G401 (cell line): ENCODE measurements at regions not wholly inside any gene's neighbourhood (a gene's known extent, or its start where the extent isn't known, plus 50 kb on each side); places are given as distances from the start of the nearest gene placed in this dataset.
A peak's percentile ranks its signal among the peaks of the same experiment; 100 is the strongest.

Experiments
- DNase-seq: peaks from one replicate; pipeline ENCODE4 v3.0.0-alpha.2; 2015; ENCODE audit warnings: low spot score
- in situ Hi-C: cut with HindIII; loops from 2 replicates; pipeline ENCODE4 v1.10.0; 2016; ENCODE audit warnings: low sequenced_read_pairs, mixed read lengths

DNA sequence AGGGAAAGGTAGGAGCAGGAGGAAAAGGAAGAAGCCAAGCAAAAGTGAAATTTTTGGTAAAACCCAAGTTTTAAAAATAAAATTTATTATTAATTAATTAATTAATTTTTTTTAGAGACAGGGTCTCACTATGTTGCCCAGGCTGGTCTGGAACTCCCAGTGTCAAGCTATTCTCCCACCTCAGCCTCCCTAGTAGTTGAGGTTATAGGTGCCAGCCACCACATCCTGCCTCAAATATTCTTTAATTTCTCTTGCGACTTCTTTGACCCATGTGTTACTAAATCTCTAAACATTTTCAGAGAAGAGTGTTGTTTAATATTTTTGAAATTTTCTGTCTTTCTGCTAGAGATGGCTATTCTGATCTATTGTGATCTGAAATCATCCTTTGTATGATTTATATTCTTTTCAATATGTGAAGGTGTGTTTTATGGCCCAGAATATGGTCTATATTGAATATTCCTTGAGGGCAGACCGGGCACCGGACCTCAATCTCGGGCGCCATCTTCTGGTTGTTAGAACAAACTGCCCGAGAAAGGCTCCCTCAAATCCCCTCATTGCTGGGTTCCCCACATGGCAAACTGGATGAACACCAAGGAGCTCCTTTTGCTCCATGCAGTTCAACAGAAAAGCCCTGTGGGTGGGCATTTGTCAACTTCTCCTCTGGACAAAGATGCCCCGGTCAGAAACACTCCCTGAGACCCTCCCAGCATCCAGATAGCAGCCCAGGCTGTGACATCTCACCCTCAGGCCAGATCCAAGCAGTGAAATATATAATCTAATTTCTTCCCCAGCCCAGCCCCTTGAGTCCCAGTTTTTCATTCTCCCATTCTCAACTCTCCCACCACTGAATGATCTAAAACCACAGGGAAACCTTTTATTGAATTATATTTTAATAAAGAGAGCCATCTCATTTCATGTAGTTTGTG, 110.5 kb downstream of the ASCL4 start:
- in situ Hi-C loops, result loop anchor here (25.0 kb wide), 1 partner anchor 223 kb away; no protein-coding TSS in a partner anchor
- peak; percentile 58 for DNase-seq

GRCh38 chr12:107888789-107889188, 114.3 kb downstream of the ASCL4 start:
- no peak for DNase-seq
- in situ Hi-C loops, result loop anchor here (25.0 kb wide), 1 partner anchor 226 kb away; no protein-coding TSS in a partner anchor

DNA sequence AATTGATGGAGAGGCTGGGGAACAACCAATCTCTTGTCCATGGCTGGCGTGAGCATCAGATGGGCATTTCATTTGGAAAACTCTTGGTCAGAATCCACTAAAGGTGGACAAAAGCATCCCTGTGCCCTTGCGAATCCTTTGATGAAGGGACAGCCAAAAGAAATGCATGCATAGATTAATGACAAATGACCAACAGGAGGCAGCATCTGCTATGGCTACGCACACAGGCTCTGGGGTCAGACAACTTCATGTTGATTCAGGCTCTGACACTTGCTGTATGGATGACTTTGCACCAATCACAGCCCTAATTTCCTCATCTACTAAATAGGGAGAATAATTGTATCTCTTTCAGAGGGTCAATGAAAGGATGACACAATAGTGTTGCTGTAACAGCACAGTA, 117.5 kb downstream of the ASCL4 start:
- peak; percentile 8 for DNase-seq
- in situ Hi-C loops, result loop anchor here (25.0 kb wide), 1 partner anchor 230 kb away; no protein-coding TSS in a partner anchor

GRCh38 chr12:107894589-107894988, 120.1 kb downstream of the ASCL4 start:
- no peak for DNase-seq
- in situ Hi-C loops, result loop anchor here (25.0 kb wide), 1 partner anchor 232 kb away; no protein-coding TSS in a partner anchor

DNA sequence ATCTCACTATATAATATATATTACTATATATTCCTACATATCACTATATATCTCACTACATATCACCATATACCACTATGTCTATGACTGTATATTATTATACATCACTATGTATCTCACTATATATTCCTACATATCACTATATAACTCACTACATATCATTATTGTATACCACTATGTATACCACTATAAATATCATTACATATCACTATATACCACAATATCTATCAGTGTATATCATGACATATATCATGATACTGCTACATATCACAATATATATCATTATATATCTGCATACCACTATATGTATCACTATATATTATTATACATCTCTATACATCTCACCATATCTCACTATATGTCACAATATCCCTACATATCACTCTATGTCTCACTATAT, 121.5 kb downstream of the ASCL4 start:
- no peak for DNase-seq
- in situ Hi-C loops, result loop anchor here (25.0 kb wide), 1 partner anchor 234 kb away; no protein-coding TSS in a partner anchor

DNA sequence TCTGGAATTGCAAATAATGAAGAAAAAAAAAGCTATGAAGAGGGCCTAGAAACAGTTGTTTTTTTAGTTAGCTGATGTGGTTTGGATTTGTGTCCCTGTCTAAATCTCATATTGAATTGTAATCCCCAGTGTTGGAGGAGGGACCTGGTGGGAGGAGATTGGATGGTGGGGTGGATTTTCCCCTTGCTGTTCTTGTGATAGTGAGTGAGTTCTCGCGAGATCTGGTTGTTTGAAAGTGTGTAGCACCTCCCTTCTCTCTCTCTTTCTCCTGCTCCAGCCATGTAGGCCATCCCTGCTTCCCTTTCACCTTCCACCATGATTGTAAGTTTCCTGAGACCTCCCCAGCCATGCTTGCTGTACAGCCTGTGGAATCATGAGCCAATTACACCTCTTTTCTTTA, 126.1 kb downstream of the ASCL4 start:
- in situ Hi-C loops, result no loop called here
- DNase-seq, result no peak

DNA sequence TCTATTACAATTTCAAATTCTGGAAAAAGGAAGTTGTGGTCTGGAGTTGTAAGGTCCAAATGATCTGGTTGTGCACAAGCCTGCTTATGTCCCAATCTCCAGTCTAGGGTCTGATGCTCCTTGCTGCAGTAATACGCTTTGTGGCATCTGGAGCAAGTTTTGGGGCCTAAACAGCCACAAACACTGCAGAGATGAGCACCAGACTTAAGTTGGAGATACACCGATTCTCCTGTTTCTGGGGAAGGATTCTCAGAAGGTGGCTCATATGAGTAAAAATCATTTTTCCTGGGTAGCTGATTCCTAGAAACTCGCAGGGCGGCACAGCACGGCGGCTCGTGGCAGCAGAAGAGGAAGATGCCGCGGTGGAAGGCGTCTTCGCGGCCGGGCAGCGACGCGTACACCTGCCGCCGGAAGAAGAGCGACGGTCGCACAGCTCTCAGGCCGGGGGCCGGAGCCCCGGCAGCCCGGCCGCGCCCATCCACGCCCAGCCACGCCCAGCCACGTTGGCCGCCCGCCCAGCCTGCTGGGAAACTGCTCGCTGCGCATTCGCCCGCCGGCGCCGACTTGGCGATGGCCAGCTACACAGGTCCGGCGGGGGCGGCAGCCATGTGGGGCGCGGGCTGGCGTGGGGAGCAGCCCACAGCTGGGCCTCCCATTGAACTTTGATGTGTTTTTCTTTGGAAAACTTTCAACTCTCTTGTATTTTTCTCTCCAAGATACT, 129.0 kb downstream of the ASCL4 start:
- in situ Hi-C loops, result no loop called here
- DNase-seq, result peak; percentile 11

GRCh38 chr12:107906707-107907106, 132.2 kb downstream of the ASCL4 start:
- in situ Hi-C loops, result no loop called here
- DNase-seq, result no peak

DNA sequence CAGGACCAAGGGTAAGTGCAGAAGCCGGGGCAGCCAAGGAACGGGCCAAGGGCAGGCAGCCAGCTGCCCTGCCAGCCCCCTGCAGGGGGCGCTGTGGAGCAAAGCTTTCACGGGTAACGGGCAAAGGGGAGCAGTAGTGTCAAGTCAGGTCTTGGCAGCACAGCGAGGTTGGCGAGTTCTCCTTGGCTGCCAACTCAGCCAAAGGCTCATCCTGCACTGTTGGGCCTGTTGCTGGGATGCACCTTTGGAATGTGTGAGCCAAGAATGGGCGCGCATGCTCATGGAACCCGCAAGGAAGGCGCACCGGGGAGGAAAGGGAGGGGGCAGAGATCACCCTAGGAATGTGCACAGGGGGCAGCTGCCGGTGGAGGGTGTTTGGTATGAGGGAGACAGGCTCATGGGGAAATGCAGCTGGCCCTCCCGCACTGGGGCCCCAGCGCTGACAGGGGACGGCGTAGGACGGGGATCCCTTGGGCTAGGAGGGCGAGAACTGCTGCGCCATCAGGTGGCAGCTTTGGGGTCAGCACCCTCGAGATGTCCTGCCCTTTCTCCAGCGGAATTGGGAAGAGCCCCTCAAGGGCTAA, 138.0 kb downstream of the ASCL4 start:
- in situ Hi-C loops, result no loop called here
- peak; percentile 69 for DNase-seq

DNA sequence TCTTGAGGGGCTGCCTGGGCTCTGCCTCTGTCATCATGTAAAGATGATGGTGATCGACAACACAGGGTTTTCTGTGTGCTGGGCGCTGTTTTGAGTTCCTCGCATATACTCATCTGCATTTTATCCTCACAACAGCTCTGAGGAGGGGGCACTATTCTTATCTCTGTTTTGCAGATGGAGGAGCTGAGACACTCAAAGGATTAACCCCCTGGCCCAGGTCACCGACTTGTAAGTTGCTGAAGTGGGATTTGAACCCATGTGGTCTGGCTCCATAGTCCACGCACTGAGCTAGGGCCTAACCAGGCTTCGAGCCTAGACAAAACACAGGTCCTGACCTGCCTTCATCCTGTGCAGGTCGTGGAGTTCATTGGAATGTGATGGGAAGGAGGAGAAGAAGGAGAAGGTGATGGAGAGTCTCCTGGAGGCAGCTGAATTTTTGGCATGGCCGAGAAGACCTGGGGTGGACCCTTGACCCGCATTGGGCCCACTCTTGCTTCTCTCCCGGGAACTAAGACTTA, 140.0 kb downstream of the ASCL4 start:
- no peak for DNase-seq
- in situ Hi-C loops, result no loop called here

- DNase-seq, result peak; percentile 72
- in situ Hi-C loops, result no loop called here
Measured at GRCh38 chr12:107917912-107918800, 143.7 kb downstream of the ASCL4 start.

GRCh38 chr12:107921062-107921461, 146.6 kb downstream of the ASCL4 start:
- no peak for DNase-seq
- in situ Hi-C loops, result no loop called here

DNA sequence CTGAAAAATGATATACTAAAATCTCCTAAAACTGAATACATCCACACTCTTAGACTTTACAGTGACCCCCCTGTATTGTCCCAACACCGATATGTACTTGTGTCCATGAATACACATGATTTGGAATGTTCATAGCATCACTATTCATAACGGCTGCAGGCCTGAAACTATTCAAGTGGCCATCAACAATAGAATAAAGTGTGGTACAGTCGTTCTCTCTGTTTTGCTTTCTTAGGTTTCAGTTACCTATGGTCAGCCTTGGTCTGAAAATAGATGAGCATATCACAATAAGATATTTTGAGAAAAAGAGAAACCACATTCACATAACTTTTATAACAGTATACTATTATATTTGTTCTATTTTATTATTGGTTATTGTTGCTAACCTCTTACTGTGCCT, 150.6 kb downstream of the ASCL4 start:
- no peak for DNase-seq
- in situ Hi-C loops, result no loop called here

- in situ Hi-C loops, result no loop called here
- peak; percentile 44 for DNase-seq
Measured at GRCh38 chr12:107929436-107929835, 154.9 kb downstream of the ASCL4 start.

DNA sequence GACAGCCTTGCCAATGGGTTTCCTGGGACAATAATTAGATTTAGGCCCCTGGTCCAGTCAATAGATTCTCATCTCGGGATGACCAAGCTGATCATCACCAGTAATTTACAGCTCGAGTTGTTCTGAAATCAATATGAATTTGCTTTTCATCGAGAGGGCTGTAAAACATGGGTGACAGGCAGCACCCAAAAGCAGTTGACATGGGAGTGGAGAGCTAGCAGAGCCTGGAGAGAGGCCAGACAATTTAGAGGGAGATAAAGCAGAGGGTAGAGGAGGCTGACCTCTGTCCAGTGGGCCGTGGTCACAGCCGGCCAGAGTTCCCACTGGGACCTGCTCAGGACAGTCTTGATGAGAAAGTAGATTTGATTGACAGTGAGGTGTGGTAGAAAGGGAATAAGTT, 157.3 kb downstream of the ASCL4 start:
- in situ Hi-C loops, result no loop called here
- no peak for DNase-seq

DNA sequence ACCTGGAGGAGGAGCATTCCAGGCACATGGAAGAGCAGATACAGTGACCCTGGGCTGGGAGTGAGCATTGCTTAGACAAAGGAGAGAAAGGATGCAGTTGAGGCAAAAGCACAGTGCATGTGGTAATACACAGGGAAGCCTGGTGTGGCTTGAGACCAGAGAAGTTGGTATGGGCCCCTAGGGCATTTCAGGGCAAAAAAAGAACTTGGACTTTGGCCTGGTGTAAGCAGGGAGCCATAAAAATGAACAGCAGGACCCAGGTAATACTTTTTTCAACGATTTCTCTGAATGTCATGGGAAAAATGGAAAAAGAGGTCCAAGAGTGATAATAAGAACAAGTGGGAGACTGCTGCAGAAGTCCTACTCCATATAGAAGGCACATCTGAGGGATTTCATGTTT, 163.9 kb downstream of the ASCL4 start:
- in situ Hi-C loops, result no loop called here
- DNase-seq, result no peak

DNA sequence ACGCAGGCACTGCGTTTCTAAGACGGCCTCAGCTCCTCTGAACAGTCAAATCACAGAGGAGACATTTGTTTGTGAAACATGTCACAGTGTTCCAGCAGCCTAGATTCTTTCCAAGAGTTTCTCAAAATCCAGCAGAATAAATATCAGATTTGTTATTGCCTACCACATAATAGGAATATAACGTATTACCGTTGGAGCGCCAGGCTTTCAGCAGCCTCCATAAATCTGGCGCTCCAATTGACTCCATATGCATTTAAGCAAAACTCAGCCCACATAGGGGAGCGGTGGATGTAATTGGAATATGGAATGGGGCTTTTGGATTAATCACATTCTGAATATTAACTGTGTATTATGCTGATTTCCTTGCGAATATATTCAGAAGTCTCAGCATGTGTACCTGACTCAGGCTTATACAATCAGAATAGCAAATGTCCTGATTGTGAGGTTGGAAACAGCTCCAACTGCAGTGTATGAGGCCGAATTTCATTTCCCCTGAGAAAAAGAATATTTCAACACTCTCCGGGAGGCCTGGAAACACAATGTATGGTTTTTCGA, 174.0 kb downstream of the ASCL4 start:
- no peak for DNase-seq
- in situ Hi-C loops, result no loop called here

- no peak for DNase-seq
- in situ Hi-C loops, result no loop called here
Measured at GRCh38 chr12:107951024-107951423, 176.5 kb downstream of the ASCL4 start.
